H9 (cell line): ENCODE measurements at regions not wholly inside any gene's neighbourhood (a gene's known extent, or its start where the extent isn't known, plus 50 kb on each side); places are given as distances from the start of the nearest gene placed in this dataset.

ENCODE experiments used
- DNase-seq: peaks from one replicate; pipeline ENCODE4 v3.0.0-alpha.2; 2017
- H2AFZ ChIP-seq: one replicate; pipeline ENCODE4 v1.6.1; 2013; ENCODE audit warnings: mild to moderate bottlenecking, low read length, control low read depth, moderate library complexity
- H2AK5ac ChIP-seq: 2 replicates; pipeline ENCODE4 v1.6.1; 2013; ENCODE audit warnings: low read length, control low read depth, mixed read lengths; ENCODE audit not compliant: insufficient read length
- H2BK120ac ChIP-seq: one replicate; pipeline ENCODE4 v1.6.1; 2013; ENCODE audit warnings: low read depth, mild to moderate bottlenecking, low read length, control low read depth, inconsistent platforms; ENCODE audit not compliant: poor library complexity, severe bottlenecking
- H2BK12ac ChIP-seq: 2 replicates; pipeline ENCODE4 v1.6.1; 2013; ENCODE audit warnings: low read length, control low read depth, mixed read lengths, low read depth; ENCODE audit not compliant: insufficient read length
- H2BK15ac ChIP-seq: 2 replicates; pipeline ENCODE4 v1.6.1; 2013; ENCODE audit warnings: low read depth, low read length, control low read depth
- H2BK20ac ChIP-seq: one replicate; pipeline ENCODE4 v1.6.1; 2013; ENCODE audit warnings: low read depth, mild to moderate bottlenecking, low read length, control low read depth, inconsistent platforms; ENCODE audit not compliant: poor library complexity, severe bottlenecking
- H2BK5ac ChIP-seq: 2 replicates; pipeline ENCODE4 v1.6.1; 2013; ENCODE audit warnings: low read length, control low read depth, mixed read lengths; ENCODE audit not compliant: insufficient read length
- H3K14ac ChIP-seq: 2 replicates; pipeline ENCODE4 v1.6.1; 2013; ENCODE audit warnings: low read length, control low read depth; ENCODE audit not compliant: insufficient read depth
- H3K18ac ChIP-seq: 2 replicates; pipeline ENCODE4 v1.6.1; 2013; ENCODE audit warnings: low read depth, mild to moderate bottlenecking, mixed read lengths, low read length, control low read depth; ENCODE audit not compliant: insufficient read length
- H3K23ac ChIP-seq: 2 replicates; pipeline ENCODE4 v1.6.1; 2013; ENCODE audit warnings: low read length, control low read depth, mixed read lengths, low read depth; ENCODE audit not compliant: insufficient read length
- H3K23me2 ChIP-seq: 2 replicates; pipeline ENCODE4 v1.6.1; 2013; ENCODE audit warnings: low read depth, mild to moderate bottlenecking, mixed read lengths, low read length, control low read depth; ENCODE audit not compliant: insufficient read length, poor library complexity, severe bottlenecking
- H3K27ac ChIP-seq: 2 replicates; pipeline ENCODE4 v1.5.1; 2013; ENCODE audit warnings: low read length, control low read depth, mixed read lengths, low read depth; ENCODE audit not compliant: insufficient read length
- H3K27me3 ChIP-seq: 2 replicates; pipeline ENCODE4 v1.6.1; 2013; ENCODE audit warnings: low read length, control low read depth, inconsistent platforms; ENCODE audit not compliant: insufficient read depth
- H3K4ac ChIP-seq: 2 replicates; pipeline ENCODE4 v1.6.1; 2013; ENCODE audit warnings: low read depth, mild to moderate bottlenecking, control low read depth, inconsistent platforms, low read length, moderate library complexity
- H3K4me1 ChIP-seq: 2 replicates; pipeline ENCODE4 v1.6.1; 2013; ENCODE audit warnings: low read length, control low read depth, inconsistent platforms; ENCODE audit not compliant: insufficient read depth
- H3K4me2 ChIP-seq: 2 replicates; pipeline ENCODE4 v1.6.1; 2013; ENCODE audit warnings: low read length, control low read depth, mixed read lengths; ENCODE audit not compliant: insufficient read length, insufficient read depth
- H3K56ac ChIP-seq: 2 replicates; pipeline ENCODE4 v1.6.1; 2013; ENCODE audit warnings: low read depth, mild to moderate bottlenecking, mixed read lengths, low read length, control low read depth; ENCODE audit not compliant: insufficient read length
- H3K79me1 ChIP-seq: 2 replicates; pipeline ENCODE4 v1.6.1; 2013; ENCODE audit warnings: low read depth, mild to moderate bottlenecking, moderate library complexity, low read length, control low read depth, inconsistent platforms; ENCODE audit not compliant: insufficient read depth, poor library complexity, severe bottlenecking
- H3K79me2 ChIP-seq: 2 replicates; pipeline ENCODE4 v1.6.1; 2013; ENCODE audit warnings: low read length, control low read depth, inconsistent platforms; ENCODE audit not compliant: insufficient read depth
- H3K9ac ChIP-seq: 2 replicates; pipeline ENCODE4 v1.6.1; 2013; ENCODE audit warnings: low read length, control low read depth, mixed read lengths; ENCODE audit not compliant: insufficient read length; ENCODE audit errors: extremely low read depth
- H3K9me3 ChIP-seq: one replicate; pipeline ENCODE4 v1.6.1; 2013; ENCODE audit warnings: low read depth, low read length, inconsistent platforms; ENCODE audit not compliant: control insufficient read depth
- H3T11ph ChIP-seq: one replicate; pipeline ENCODE4 v1.6.1; 2013; ENCODE audit warnings: mild to moderate bottlenecking, low read length, control low read depth, inconsistent platforms
- H4K20me1 ChIP-seq: one replicate; pipeline ENCODE4 v1.6.1; 2013; ENCODE audit not compliant: control insufficient read depth, insufficient read length, insufficient read depth
- H4K5ac ChIP-seq: 2 replicates; pipeline ENCODE4 v1.6.1; 2013; ENCODE audit warnings: low read depth, mild to moderate bottlenecking, mixed read lengths, low read length, control low read depth; ENCODE audit not compliant: insufficient read length
- H4K8ac ChIP-seq: replicated peaks from 2 replicates; pipeline ENCODE4 v1.6.1; 2013; ENCODE audit warnings: low read length, control low read depth, mixed read lengths, low read depth; ENCODE audit not compliant: insufficient read length
- H4K91ac ChIP-seq: 2 replicates; pipeline ENCODE4 v1.6.1; 2013; ENCODE audit warnings: low read depth, mild to moderate bottlenecking, moderate library complexity, mixed read lengths, low read length, control low read depth; ENCODE audit not compliant: insufficient read length
- H3K27ac Mint-ChIP-seq, 3 experiments: 2 replicates in 2 of 3; 3 replicates in 1 of 3; pipeline ENCODE4 v1.8.0; 2020 to 2021; ENCODE audit warnings: mixed read lengths in 3 of 3, mild to moderate bottlenecking in 1 of 3, moderate library complexity in 1 of 3
- H3K27me3 Mint-ChIP-seq: 2 replicates; pipeline ENCODE4 v1.8.0; 2021; ENCODE audit warnings: low read depth, mild to moderate bottlenecking, moderate library complexity, mixed read lengths
- H3K36me3 Mint-ChIP-seq, 3 experiments: 2 replicates in 2 of 3; 3 replicates in 1 of 3; pipeline ENCODE4 v1.8.0; 2020 to 2021; ENCODE audit warnings: low read depth in 3 of 3, mixed read lengths in 3 of 3; ENCODE audit not compliant: insufficient read depth in 1 of 3
- H3K4me1 Mint-ChIP-seq, 2 experiments: 2 replicates each; pipeline ENCODE4 v1.8.0; 2020; ENCODE audit warnings: mixed read lengths in 2 of 2
- H3K4me3 Mint-ChIP-seq, 2 experiments: 2 replicates in 1 of 2; 3 replicates in 1 of 2; pipeline ENCODE4 v1.8.0; 2020 to 2021; ENCODE audit warnings: mild to moderate bottlenecking in 2 of 2, mixed read lengths in 2 of 2, moderate library complexity in 1 of 2
- H3K9me3 Mint-ChIP-seq, 2 experiments: 2 replicates in 1 of 2; 3 replicates in 1 of 2; pipeline ENCODE4 v1.8.0; 2020; ENCODE audit warnings: mild to moderate bottlenecking in 2 of 2, mixed read lengths in 2 of 2, moderate library complexity in 1 of 2
- WGBS: extraction: QIAGEN DNeasy Blood & Tissue Kit; methylation state at CpG from one replicate; pipeline ENCODE4 v1.1.7; 2013; ENCODE audit warnings: missing lambda C conversion rate, low lambda C conversion rate, mixed read lengths; ENCODE audit not compliant: insufficient read length; ENCODE audit errors: extremely low coverage; 5-methylcytosine and 5-hydroxymethylcytosine counted together
- TF ChIP-seq, protein P1 (sequence below): fragments of 200-600 bp; sonication (generic); conservative IDR thresholded peaks from 3 replicates; pipeline ENCODE4 v1.8.0; 2021; ENCODE audit warnings: antibody characterized with exemption, mild to moderate bottlenecking

DNA sequence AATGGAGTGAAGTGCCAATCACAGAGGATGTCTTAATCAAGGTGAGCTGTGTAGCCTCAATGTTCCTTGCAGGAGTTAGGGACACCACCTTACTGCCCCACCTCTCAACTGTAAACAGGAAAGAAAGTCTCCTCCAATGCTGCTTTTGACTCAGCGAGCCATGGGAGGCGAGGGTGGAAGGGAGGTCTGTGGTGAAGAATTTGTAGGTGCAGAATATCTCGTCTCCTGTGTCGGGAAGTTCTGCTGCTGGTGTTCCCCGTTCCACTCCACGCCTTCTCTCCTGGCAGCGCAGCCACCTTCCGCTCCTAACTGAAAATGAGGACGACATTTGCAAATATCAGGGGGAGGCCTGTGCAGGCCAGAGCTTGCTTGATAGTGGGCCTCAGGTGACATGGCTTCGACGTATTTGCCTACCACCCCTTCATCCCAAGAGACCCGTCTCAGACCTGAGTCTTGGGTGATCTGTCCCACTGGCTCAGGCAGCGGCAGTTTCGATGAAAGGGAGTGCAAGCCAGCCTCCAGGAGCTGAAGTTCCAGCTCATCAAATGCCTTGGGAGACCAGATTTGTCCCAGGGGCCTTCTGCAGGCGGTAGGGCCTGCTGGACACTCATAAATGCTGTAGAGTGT, 368.3 kb upstream of the C1orf174 start:
- no peaks in the 10 kb centered on the region for H3K79me2 ChIP-seq
- H2BK5ac ChIP-seq, result no peak overlapping the region
- H3K9ac ChIP-seq, result no peak overlapping the region
- peaks cover 17 to 33% of the 10 kb centered on the region in 2 experiments for H3K4me1 Mint-ChIP-seq
- no peak overlapping the region for H2AFZ ChIP-seq
- H3K79me1 ChIP-seq, result no peaks in the 10 kb centered on the region
- WGBS, result no CpG with 5 or more reads among the region's 15 CpGs
- no peak for DNase-seq
- peaks cover 0 to 2% of the 10 kb centered on the region in 2 experiments; a peak in 2 of 5 replicates for H3K9me3 Mint-ChIP-seq
- no peak overlapping the region for H3K27ac ChIP-seq
- H3K27me3 Mint-ChIP-seq, result peaks cover 18% of the 10 kb centered on the region
- H4K5ac ChIP-seq, result no peak overlapping the region
- no peak overlapping the region for H2AK5ac ChIP-seq
- H3K56ac ChIP-seq, result no peak overlapping the region
- 0 out of 7 replicates have a peak, but pooled peaks cover 0 to 2% (median 0%) of the 10 kb centered on the region in 3 experiments for H3K36me3 Mint-ChIP-seq
- H2BK20ac ChIP-seq, result no peak overlapping the region
- H4K20me1 ChIP-seq, result no peaks in the 10 kb centered on the region
- no peak overlapping the region for H4K91ac ChIP-seq
- H3K4ac ChIP-seq, result no peak overlapping the region
- no peak overlapping the region for H4K8ac ChIP-seq
- H3K27ac Mint-ChIP-seq, result no peak overlapping the region
- H3K4me1 ChIP-seq, result no peaks in the 10 kb centered on the region
- H3K18ac ChIP-seq, result no peak overlapping the region
- no peak overlapping the region for H3K14ac ChIP-seq
- H2BK120ac ChIP-seq, result no peak overlapping the region
- H3K9me3 ChIP-seq, result no peaks in the 10 kb centered on the region
- no peak overlapping the region for H2BK15ac ChIP-seq
- no peak overlapping the region for H3T11ph ChIP-seq
- no peaks in the 10 kb centered on the region for H3K23me2 ChIP-seq
- no peak overlapping the region for H3K4me3 Mint-ChIP-seq
- no peaks in the 10 kb centered on the region for H3K27me3 ChIP-seq
- no peak overlapping the region for H3K4me2 ChIP-seq
- no peak overlapping the region for H3K23ac ChIP-seq
- TF ChIP-seq, protein P1, sequence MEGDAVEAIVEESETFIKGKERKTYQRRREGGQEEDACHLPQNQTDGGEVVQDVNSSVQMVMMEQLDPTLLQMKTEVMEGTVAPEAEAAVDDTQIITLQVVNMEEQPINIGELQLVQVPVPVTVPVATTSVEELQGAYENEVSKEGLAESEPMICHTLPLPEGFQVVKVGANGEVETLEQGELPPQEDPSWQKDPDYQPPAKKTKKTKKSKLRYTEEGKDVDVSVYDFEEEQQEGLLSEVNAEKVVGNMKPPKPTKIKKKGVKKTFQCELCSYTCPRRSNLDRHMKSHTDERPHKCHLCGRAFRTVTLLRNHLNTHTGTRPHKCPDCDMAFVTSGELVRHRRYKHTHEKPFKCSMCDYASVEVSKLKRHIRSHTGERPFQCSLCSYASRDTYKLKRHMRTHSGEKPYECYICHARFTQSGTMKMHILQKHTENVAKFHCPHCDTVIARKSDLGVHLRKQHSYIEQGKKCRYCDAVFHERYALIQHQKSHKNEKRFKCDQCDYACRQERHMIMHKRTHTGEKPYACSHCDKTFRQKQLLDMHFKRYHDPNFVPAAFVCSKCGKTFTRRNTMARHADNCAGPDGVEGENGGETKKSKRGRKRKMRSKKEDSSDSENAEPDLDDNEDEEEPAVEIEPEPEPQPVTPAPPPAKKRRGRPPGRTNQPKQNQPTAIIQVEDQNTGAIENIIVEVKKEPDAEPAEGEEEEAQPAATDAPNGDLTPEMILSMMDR, result no peak
- no peak overlapping the region for H2BK12ac ChIP-seq
